IPS DF 6.9 (cell line): ENCODE measurements at regions not wholly inside any gene's neighbourhood (a gene's known extent, or its start where the extent isn't known, plus 50 kb on each side); places are given as distances from the start of the nearest gene placed in this dataset.
"Not testable (repeated sequence)": the region's sequence is repeated elsewhere in the genome, so short reads cannot be mapped to it uniquely, and the experiment has no call there.

Source experiments
- DNase-seq: peaks from one replicate; pipeline ENCODE4 v3.0.0-alpha.2; 2013; ENCODE audit warnings: low read depth, low spot score
- H3K27ac ChIP-seq: one replicate; pipeline ENCODE4 v1.5.1; 2013; ENCODE audit warnings: low read length, control low read depth
- H3K27me3 ChIP-seq: 2 replicates; pipeline ENCODE4 v1.6.1; 2013; ENCODE audit warnings: mild to moderate bottlenecking, low read length; ENCODE audit not compliant: control insufficient read depth, insufficient read depth
- H3K36me3 ChIP-seq: 2 replicates; pipeline ENCODE4 v1.6.1; 2013; ENCODE audit warnings: low read length; ENCODE audit not compliant: control insufficient read depth, insufficient read depth
- H3K4me1 ChIP-seq: 2 replicates; pipeline ENCODE4 v1.6.1; 2013; ENCODE audit warnings: low read length; ENCODE audit not compliant: control insufficient read depth, insufficient read depth
- H3K4me3 ChIP-seq: 2 replicates; pipeline ENCODE4 v1.5.1; 2013; ENCODE audit warnings: mild to moderate bottlenecking, low read length
- H3K9me3 ChIP-seq: 2 replicates; pipeline ENCODE4 v1.6.1; 2013; ENCODE audit warnings: low read length, inconsistent platforms; ENCODE audit not compliant: control insufficient read depth, insufficient read depth
- WGBS: extraction: QIAGEN DNeasy Blood & Tissue Kit; methylation state at CpG from one replicate; pipeline ENCODE4 v1.1.7; 2013; ENCODE audit warnings: mixed read lengths, missing lambda C conversion rate; ENCODE audit not compliant: insufficient read length, insufficient coverage; 5-methylcytosine and 5-hydroxymethylcytosine counted together

GRCh38 chr7:119868387-119868786, 404.6 kb upstream of the KCND2 start:
- H3K27me3 ChIP-seq, result no peaks in the 10 kb centered on the region
- no CpG with 5 or more reads among the region's 2 CpGs for WGBS
- H3K9me3 ChIP-seq, result no peaks in the 10 kb centered on the region
- no peak overlapping the region for H3K4me3 ChIP-seq
- no peaks in the 10 kb centered on the region for H3K4me1 ChIP-seq
- DNase-seq, result no peak
- H3K27ac ChIP-seq, result no peak overlapping the region
- H3K36me3 ChIP-seq, result no peaks in the 10 kb centered on the region

DNA sequence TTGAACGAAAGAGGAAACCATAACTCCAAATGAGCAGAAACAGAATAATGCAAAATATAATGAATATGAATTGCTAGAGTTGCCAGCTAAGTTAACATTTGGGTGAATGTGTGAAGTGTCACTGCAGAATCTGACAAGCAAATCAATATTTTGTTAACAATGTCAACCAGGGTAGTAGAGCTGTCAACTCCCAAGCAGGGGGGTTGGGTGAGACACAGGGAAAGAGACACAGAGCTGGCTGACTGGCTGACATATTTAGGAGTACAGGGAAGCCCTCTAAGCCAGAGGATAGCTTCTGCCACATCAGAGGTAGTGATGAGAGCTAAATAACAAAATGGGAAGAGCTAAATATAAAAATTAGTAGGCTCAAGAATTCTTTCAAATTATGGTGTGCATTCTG, 393.1 kb upstream of the KCND2 start:
- Histone ChIP-seq H3K27ac (no peak overlapping the region), H3K9me3 (no peaks in the 10 kb centered on the region), H3K27me3 (no peaks in the 10 kb centered on the region), H3K4me3 (no peak overlapping the region), H3K36me3 (no peaks in the 10 kb centered on the region), H3K4me1 (no peaks in the 10 kb centered on the region)
- WGBS, result no CpG with 5 or more reads among the region's 1 CpG
- no peak for DNase-seq

DNA sequence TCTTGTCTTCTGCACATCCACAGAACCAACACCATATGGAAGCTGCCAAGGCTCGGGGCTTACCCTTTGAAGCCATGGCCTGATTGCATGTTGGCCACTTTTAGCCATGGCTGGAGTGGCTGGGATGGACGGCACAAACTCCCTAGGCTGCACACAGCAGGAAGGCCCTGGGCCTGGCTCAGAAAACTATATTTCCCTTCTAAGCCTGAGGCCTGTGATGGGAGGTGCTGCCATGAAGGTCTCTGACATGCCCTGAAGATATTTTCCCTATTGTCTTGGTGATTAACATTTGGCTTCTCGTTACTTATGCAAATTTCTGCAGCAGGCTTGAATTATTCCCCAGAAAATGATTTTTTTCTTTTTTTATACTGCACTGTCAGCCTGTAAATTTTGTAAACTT, 387.0 kb upstream of the KCND2 start:
- WGBS, result no CpG with 5 or more reads among the region's 3 CpGs

DNA sequence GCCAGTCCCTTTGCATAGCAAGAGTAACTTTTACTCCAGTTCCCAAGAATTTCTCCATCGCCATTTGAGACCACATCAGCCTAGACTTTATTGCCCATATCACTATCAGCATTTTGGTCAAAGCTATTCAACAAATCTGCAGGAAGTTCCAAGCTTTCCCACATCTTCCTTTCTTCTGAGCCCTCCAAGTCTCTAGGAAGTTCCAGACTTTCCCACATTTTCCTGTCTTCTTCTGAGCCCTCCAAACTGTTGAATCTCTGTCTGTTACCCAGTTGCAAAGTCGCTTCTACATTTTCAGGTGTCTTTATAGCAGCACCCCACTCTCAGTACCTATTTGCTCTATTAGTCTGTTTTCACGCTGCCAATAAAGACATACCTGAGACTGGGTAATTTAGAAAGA, 386.4 kb upstream of the KCND2 start:
- not testable (repeated sequence) for H3K27me3 ChIP-seq, H3K4me3 ChIP-seq, H3K27ac ChIP-seq, H3K9me3 ChIP-seq, H3K4me1 ChIP-seq, H3K36me3 ChIP-seq, DNase-seq
- no CpG with 5 or more reads among the region's 3 CpGs for WGBS

More for the DNA sequence above, 387.0 kb upstream of the KCND2 start:
- Histone ChIP-seq H3K4me1 (peaks cover 1% of the 10 kb centered on the region), H3K4me3 (no peak overlapping the region), H3K9me3 (no peaks in the 10 kb centered on the region), H3K27me3 (no peaks in the 10 kb centered on the region), H3K27ac (no peak overlapping the region), H3K36me3 (no peaks in the 10 kb centered on the region)
- no peak for DNase-seq

DNA sequence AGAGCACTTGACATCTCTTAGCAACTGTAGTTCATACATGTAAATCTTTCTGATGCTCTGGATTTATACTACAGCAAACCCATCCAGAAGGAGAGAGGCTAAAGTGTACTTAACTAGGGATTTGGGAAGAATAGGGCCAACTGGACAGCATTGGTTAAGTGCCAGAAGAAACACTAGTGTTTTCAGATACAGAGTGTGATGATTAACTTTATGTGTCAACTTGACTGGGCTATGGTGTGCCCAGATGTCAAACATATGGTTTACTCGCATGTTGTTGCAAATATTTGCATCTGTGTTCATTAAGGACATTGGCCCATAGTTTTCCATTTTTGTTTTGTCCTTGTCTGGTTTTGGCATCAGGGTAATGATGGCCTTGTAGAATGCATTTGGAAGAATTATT, 384.7 kb upstream of the KCND2 start:
- Histone ChIP-seq H3K27ac (no peak overlapping the region), H3K27me3 (no peaks in the 10 kb centered on the region), H3K36me3 (no peaks in the 10 kb centered on the region), H3K4me1 (peaks cover 1% of the 10 kb centered on the region), H3K4me3 (no peak overlapping the region), H3K9me3 (no peaks in the 10 kb centered on the region)
- no CpG with 5 or more reads among the region's 1 CpG for WGBS
- DNase-seq, result no peak

GRCh38 chr7:119890631-119891030, 382.3 kb upstream of the KCND2 start:
- WGBS, result no CpG with 5 or more reads among the region's 12 CpGs
- Histone ChIP-seq H3K4me1 (peaks cover 1% of the 10 kb centered on the region), H3K9me3 (no peaks in the 10 kb centered on the region), H3K36me3 (no peaks in the 10 kb centered on the region), H3K4me3 (no peak overlapping the region), H3K27ac (no peak overlapping the region), H3K27me3 (no peaks in the 10 kb centered on the region)
- no peak for DNase-seq

DNA sequence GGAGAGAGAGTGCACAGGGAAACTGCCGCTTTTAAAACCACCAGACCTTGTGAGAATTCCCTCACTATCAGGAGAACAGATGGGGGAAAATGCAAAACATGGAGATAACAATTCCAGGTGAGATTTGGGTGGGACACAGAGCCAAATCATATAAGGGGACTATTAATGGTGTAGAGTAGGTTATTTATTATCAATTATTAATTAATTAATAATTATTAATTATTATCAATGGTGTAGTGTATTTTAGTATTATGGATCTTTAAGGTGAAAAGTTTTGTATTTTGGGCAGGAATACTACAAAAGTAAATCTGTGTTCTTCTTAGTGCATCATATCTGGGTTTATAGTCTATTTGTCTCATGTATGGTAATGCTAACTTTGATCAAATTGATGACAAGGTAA, 377.7 kb upstream of the KCND2 start:
- no peak for DNase-seq
- no peaks in the 10 kb centered on the region for H3K9me3 ChIP-seq
- no CpG with 5 or more reads among the region's 1 CpG for WGBS
- no peaks in the 10 kb centered on the region for H3K27me3 ChIP-seq
- H3K4me1 ChIP-seq, result no peaks in the 10 kb centered on the region; the same call in 1 of the 2 replicates
- no peak overlapping the region for H3K27ac ChIP-seq
- no peaks in the 10 kb centered on the region for H3K36me3 ChIP-seq
- H3K4me3 ChIP-seq, result no peak overlapping the region

- H3K9me3 ChIP-seq, result no peaks in the 10 kb centered on the region
- H3K36me3 ChIP-seq, result no peaks in the 10 kb centered on the region
- H3K4me1 ChIP-seq, result no peaks in the 10 kb centered on the region
- H3K4me3 ChIP-seq, result no peak overlapping the region
- H3K27me3 ChIP-seq, result no peaks in the 10 kb centered on the region
- DNase-seq, result no peak
- H3K27ac ChIP-seq, result no peak overlapping the region
These were observed 376.6 kb upstream of the KCND2 start for GRCh38 chr7:119896386-119896785.

GRCh38 chr7:119900996-119901672, 371.8 kb upstream of the KCND2 start:
- Histone ChIP-seq H3K9me3 (no peaks in the 10 kb centered on the region), H3K27ac (no peak overlapping the region), H3K4me1 (no peaks in the 10 kb centered on the region), H3K36me3 (no peaks in the 10 kb centered on the region), H3K27me3 (no peaks in the 10 kb centered on the region), H3K4me3 (no peak overlapping the region)
- no peak for DNase-seq
- no CpG with 5 or more reads among the region's 5 CpGs for WGBS

- H3K36me3 ChIP-seq, result no peaks in the 10 kb centered on the region
- no peaks in the 10 kb centered on the region for H3K4me1 ChIP-seq
- H3K27me3 ChIP-seq, result no peaks in the 10 kb centered on the region
- H3K27ac ChIP-seq, result no peak overlapping the region
- no peaks in the 10 kb centered on the region for H3K9me3 ChIP-seq
- no peak overlapping the region for H3K4me3 ChIP-seq
- WGBS, result no CpG with 5 or more reads among the region's 2 CpGs
- DNase-seq, result no peak
These were observed 369.9 kb upstream of the KCND2 start for GRCh38 chr7:119903085-119903484.

DNA sequence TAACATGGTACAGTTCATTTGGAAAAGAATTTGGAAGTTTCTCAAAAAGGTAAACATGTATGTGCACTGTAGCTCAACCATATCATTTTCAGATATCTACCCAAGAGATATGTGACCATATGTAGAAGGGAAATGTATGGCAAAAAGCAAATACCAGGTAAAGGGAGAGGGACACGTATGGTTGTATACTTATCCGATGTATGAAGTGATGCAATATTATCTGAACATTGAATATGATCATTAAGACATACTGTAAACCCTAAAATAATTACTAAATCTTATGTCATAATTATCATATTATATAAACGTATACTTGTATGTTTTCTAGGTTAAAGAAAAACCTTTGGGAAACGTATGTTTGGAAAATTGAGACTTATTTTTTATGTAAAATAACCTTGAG, 367.5 kb upstream of the KCND2 start:
- WGBS, result no CpG with 5 or more reads among the region's 4 CpGs
- no peak overlapping the region for H3K4me3 ChIP-seq
- no peak for DNase-seq
- H3K27ac ChIP-seq, result no peak overlapping the region
- H3K36me3 ChIP-seq, result no peaks in the 10 kb centered on the region
- H3K4me1 ChIP-seq, result no peaks in the 10 kb centered on the region
- H3K27me3 ChIP-seq, result no peaks in the 10 kb centered on the region
- no peaks in the 10 kb centered on the region for H3K9me3 ChIP-seq
